IMR-90 (cell line): ENCODE measurements at regions not wholly inside any gene's neighbourhood (a gene's known extent, or its start where the extent isn't known, plus 50 kb on each side); places are given as distances from the start of the nearest gene placed in this dataset.

ENCODE experiments used
- ATAC-seq: fragments of 200-7000 bp; cut with Tn5 transposase; 2 replicates; pipeline ENCODE4 v1.9.1; 2020; ENCODE audit warnings: low read depth, mild to moderate bottlenecking, moderate library complexity
- BruUV-seq: library from RNA; stranded (reverse); fragments of 400-500 nt; replicated peaks from 2 replicates; lab custom pipeline; 2021; lab: Mats Ljungman, UMichigan
- CTCF ChIA-PET: fragments of 300-600 bp; formaldehyde crosslinking; extraction: SDS; loops from one replicate; lab custom pipeline; 2021; ENCODE audit warnings: antibody characterized with exemption; lab: Yijun Ruan, JAX
- POLR2A ChIA-PET: fragments of 300-600 bp; sonication (Branson Sonifier 250); formaldehyde crosslinking; loops from one replicate; lab custom pipeline; 2022; ENCODE audit warnings: antibody characterized with exemption; ENCODE audit not compliant: unreplicated experiment; lab: Charles Lee
- DNase-seq: peaks from one replicate; pipeline ENCODE4 v3.0.0; 2013
- H2AFZ ChIP-seq: replicated peaks from 2 replicates; pipeline ENCODE3; 2013; ENCODE audit warnings: low read length, mild to moderate bottlenecking; ENCODE audit not compliant: poor library complexity
- H2AK5ac ChIP-seq: 2 replicates; pipeline ENCODE4 v1.6.1; 2013; ENCODE audit warnings: low read depth, low read length, inconsistent platforms
- H2AK9ac ChIP-seq: replicated peaks from 2 replicates; pipeline ENCODE3; 2013; ENCODE audit warnings: mild to moderate bottlenecking, low read depth, low read length, moderate library complexity; ENCODE audit not compliant: poor library complexity
- H2BK120ac ChIP-seq: 2 replicates; pipeline ENCODE4 v1.6.1; 2013; ENCODE audit warnings: low read depth, low read length, inconsistent platforms
- H2BK15ac ChIP-seq: 3 replicates; pipeline ENCODE4 v1.6.1; 2013; ENCODE audit warnings: low read depth, low read length, inconsistent platforms
- H2BK20ac ChIP-seq: 2 replicates; pipeline ENCODE4 v1.6.1; 2013; ENCODE audit warnings: low read depth, mild to moderate bottlenecking, inconsistent platforms, low read length, moderate library complexity
- H2BK5ac ChIP-seq: 2 replicates; pipeline ENCODE4 v1.6.1; 2013; ENCODE audit warnings: mild to moderate bottlenecking, low read depth, low read length, inconsistent platforms; ENCODE audit not compliant: poor library complexity, severe bottlenecking
- H3K14ac ChIP-seq: replicated peaks from 2 replicates; pipeline ENCODE4 v1.6.1; 2013; ENCODE audit warnings: low read depth, low read length, inconsistent platforms
- H3K18ac ChIP-seq: 2 replicates; pipeline ENCODE4 v1.6.1; 2013; ENCODE audit warnings: low read depth, low read length, control low read depth
- H3K23ac ChIP-seq: 2 replicates; pipeline ENCODE4 v1.6.1; 2013; ENCODE audit warnings: low read depth, low read length, inconsistent platforms
- H3K27ac ChIP-seq: 2 replicates; pipeline ENCODE4 v1.5.1; 2013; ENCODE audit warnings: mild to moderate bottlenecking, control low read depth, low read length; ENCODE audit not compliant: insufficient read depth
- H3K27me3 ChIP-seq: 2 replicates; pipeline ENCODE4 v1.6.1; 2013; ENCODE audit warnings: low read length; ENCODE audit not compliant: control insufficient read depth, insufficient read depth
- H3K36me3 ChIP-seq: 2 replicates; pipeline ENCODE4 v1.6.1; 2013; ENCODE audit warnings: low read length, mixed read lengths; ENCODE audit not compliant: control insufficient read depth, insufficient read depth
- H3K4ac ChIP-seq: 2 replicates; pipeline ENCODE4 v1.6.1; 2013; ENCODE audit warnings: low read depth, low read length, inconsistent platforms
- H3K4me1 ChIP-seq: 2 replicates; pipeline ENCODE4 v1.6.1; 2013; ENCODE audit warnings: low read length, mixed read lengths; ENCODE audit not compliant: control insufficient read depth, insufficient read depth
- H3K4me2 ChIP-seq: 2 replicates; pipeline ENCODE4 v1.6.1; 2013; ENCODE audit warnings: low read depth, mild to moderate bottlenecking, control low read depth, low read length, moderate library complexity
- H3K4me3 ChIP-seq: 2 replicates; pipeline ENCODE4 v1.5.1; 2013; ENCODE audit warnings: low read depth, mild to moderate bottlenecking, control low read depth, low read length, moderate library complexity; ENCODE audit not compliant: insufficient read depth
- H3K56ac ChIP-seq: 2 replicates; pipeline ENCODE4 v1.6.1; 2013; ENCODE audit warnings: low read length, inconsistent platforms; ENCODE audit not compliant: insufficient read depth; ENCODE audit errors: extremely low read depth
- H3K79me1 ChIP-seq, 2 experiments: 2 replicates each; pipeline ENCODE4 v1.6.1; 2013; ENCODE audit warnings: low read length in 2 of 2, inconsistent platforms in 1 of 2, low read depth in 1 of 2
- H3K9ac ChIP-seq: 2 replicates; pipeline ENCODE4 v1.6.1; 2013; ENCODE audit warnings: low read depth, low read length, control low read depth
- H3K9me1 ChIP-seq: 2 replicates; pipeline ENCODE4 v1.6.1; 2013; ENCODE audit warnings: low read length, inconsistent platforms; ENCODE audit not compliant: insufficient read depth
- H3K9me3 ChIP-seq: 2 replicates; pipeline ENCODE4 v1.6.1; 2013; ENCODE audit warnings: low read length; ENCODE audit not compliant: control insufficient read depth, insufficient read depth
- H4K20me1 ChIP-seq: 2 replicates; pipeline ENCODE4 v1.6.1; 2013; ENCODE audit warnings: low read length, inconsistent platforms; ENCODE audit not compliant: insufficient read depth
- H4K5ac ChIP-seq: 2 replicates; pipeline ENCODE4 v1.6.1; 2013; ENCODE audit warnings: mild to moderate bottlenecking, low read depth, low read length, control low read depth
- H4K8ac ChIP-seq, 2 experiments: 2 replicates each; pipeline ENCODE4 v1.6.1; 2013; ENCODE audit warnings: low read depth in 2 of 2, low read length in 2 of 2, control low read depth in 1 of 2, inconsistent platforms in 1 of 2
- H4K91ac ChIP-seq: 2 replicates; pipeline ENCODE4 v1.6.1; 2013; ENCODE audit warnings: low read depth, low read length, inconsistent platforms; ENCODE audit not compliant: insufficient read depth
- CEBPB ChIP-seq: IDR thresholded peaks from 2 replicates; pipeline ENCODE4 v1.6.1; 2012; ENCODE audit warnings: low read depth, low read length, improper control_type of control experiment
- CHD1 ChIP-seq: IDR thresholded peaks from 2 replicates; pipeline ENCODE4 v1.6.1; 2012; ENCODE audit warnings: low read depth, low read length, improper control_type of control experiment
- NFE2L2 ChIP-seq: fragments of 150-350 bp; IDR thresholded peaks from 2 replicates; pipeline ENCODE4 v1.6.1; 2016; ENCODE audit warnings: low read depth, mild to moderate bottlenecking, low read length
- RFX5 ChIP-seq: IDR thresholded peaks from 2 replicates; pipeline ENCODE4 v1.8.0; 2012; ENCODE audit warnings: low read depth, mild to moderate bottlenecking, low read length, moderate library complexity
- SMC3 ChIP-seq: fragments of 150-350 bp; IDR thresholded peaks from 2 replicates; pipeline ENCODE4 v1.6.1; 2016; ENCODE audit warnings: low read depth, mild to moderate bottlenecking, antibody characterized with exemption, low read length, moderate library complexity
- WGBS, 2 experiments: methylation state at CpG; one replicate each; pipeline versions ENCODE4 v1.1.5 to v1.1.7; 2013; ENCODE audit warnings: missing lambda C conversion rate in 2 of 2; ENCODE audit not compliant: insufficient read length in 1 of 2; ENCODE audit errors: extremely low coverage in 2 of 2; 5-methylcytosine and 5-hydroxymethylcytosine counted together
- dilution Hi-C: fragments of 300-500 bp; cut with HindIII; formaldehyde crosslinking; loops from one replicate; pipeline ENCODE4 v1.14.3; 2018; ENCODE audit warnings: low sequenced_read_pairs; ENCODE audit not compliant: unreplicated experiment
- in situ Hi-C: fragments of 300-500 bp; cut with MboI; formaldehyde crosslinking; loops from 3 replicates; pipeline ENCODE4 v1.14.3; 2019; ENCODE audit warnings: low sequenced_read_pairs, inconsistent platforms, mixed read lengths
- intact Hi-C: fragments of 100-400 bp; cut with micrococcal nuclease; formaldehyde crosslinking; loops from 2 replicates; pipeline ENCODE4 v1.10.0; 2022
- TF ChIP-seq, protein P1 (sequence below): fragments of 150-350 bp; IDR thresholded peaks from 2 replicates; pipeline ENCODE4 v1.6.1; 2017; ENCODE audit warnings: mild to moderate bottlenecking, antibody characterized with exemption, low read length, low read depth

DNA sequence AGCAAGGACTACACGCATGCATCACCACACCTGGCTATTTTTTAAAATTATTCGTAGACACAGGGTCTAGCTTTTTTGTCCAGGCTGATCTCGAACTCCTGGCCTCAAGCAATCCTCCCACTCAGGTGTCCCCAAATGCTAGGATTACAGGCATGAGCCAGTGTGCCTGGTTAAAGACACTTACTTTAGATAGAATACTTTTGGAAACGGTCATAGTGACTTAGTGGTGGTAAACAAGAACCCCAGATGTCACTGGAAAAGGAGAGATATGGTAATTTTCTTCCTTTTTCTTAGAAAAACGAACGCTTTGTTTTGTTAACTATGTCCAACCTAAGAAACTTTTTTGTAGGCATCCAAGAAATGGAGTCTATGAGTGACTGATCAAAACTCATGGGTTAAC lies 137.3 kb downstream of the TFAP2B start:
- whole genome bisulfite sequencing, 2 experiments: 40% methylated on average over 1 of the region's 6 CpGs; no CpG with 5 or more reads in 1 of the 2 experiments
- ChIA-PET CTCF (no interaction called here), POLR2A (no interaction called here)
- intact Hi-C loops (no loop called here), dilution Hi-C loops (no loop called here), in situ Hi-C loops (no loop called here)
- Histone ChIP-seq H3K23ac (no peak overlapping the region), H4K8ac (no peak overlapping the region), H3K9me3 (peaks cover 6% of the 10 kb centered on the region), H2AFZ (no peak overlapping the region), H4K91ac (no peak overlapping the region), H3K9ac (no peak overlapping the region), H3K27me3 (no peaks in the 10 kb centered on the region), H3K36me3 (no peaks in the 10 kb centered on the region), H2BK15ac (no peak overlapping the region), H3K4me2 (no peak overlapping the region), H3K79me1 (no peaks in the 10 kb centered on the region), H3K56ac (no peak overlapping the region), H2BK5ac (no peak overlapping the region), H3K4me3 (no peak overlapping the region), H2BK20ac (no peak overlapping the region), H4K5ac (no peak overlapping the region), H2BK120ac (no peak overlapping the region), H4K20me1 (no peaks in the 10 kb centered on the region), H3K27ac (no peak overlapping the region), H3K4ac (no peak overlapping the region), H2AK9ac (no peak overlapping the region), H3K4me1 (no peaks in the 10 kb centered on the region), H3K14ac (no peak overlapping the region), H3K9me1 (no peaks in the 10 kb centered on the region), H3K18ac (no peak overlapping the region), H2AK5ac (no peak overlapping the region)
- ATAC-seq (no peak), DNase-seq (no peak)
- BruUV-seq: no TSS peak
- TF ChIP-seq RFX5 (no peak), CEBPB (no peak), SMC3 (no peak), NFE2L2 (no peak), CHD1 (no peak)
- TF ChIP-seq, protein P1, sequence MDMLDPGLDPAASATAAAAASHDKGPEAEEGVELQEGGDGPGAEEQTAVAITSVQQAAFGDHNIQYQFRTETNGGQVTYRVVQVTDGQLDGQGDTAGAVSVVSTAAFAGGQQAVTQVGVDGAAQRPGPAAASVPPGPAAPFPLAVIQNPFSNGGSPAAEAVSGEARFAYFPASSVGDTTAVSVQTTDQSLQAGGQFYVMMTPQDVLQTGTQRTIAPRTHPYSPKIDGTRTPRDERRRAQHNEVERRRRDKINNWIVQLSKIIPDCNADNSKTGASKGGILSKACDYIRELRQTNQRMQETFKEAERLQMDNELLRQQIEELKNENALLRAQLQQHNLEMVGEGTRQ: no peak
